Right lobe of liver (tissue), 4 donors: ENCODE measurements at regions not wholly inside any gene's neighbourhood (a gene's known extent, or its start where the extent isn't known, plus 50 kb on each side); places are given as distances from the start of the nearest gene placed in this dataset.

Experiments
- POLR2A ChIP-seq: fragments of 450-650 bp; IDR thresholded peaks from one replicate; pipeline ENCODE4 v1.6.1; 2017; ENCODE audit warnings: antibody characterized with exemption, mild to moderate bottlenecking
- TF ChIP-seq, protein P1 (sequence below), 4 donors: fragments of 200-600 bp in 3 of 4; fragments of 450-650 bp in 1 of 4; IDR thresholded peaks; one replicate each; pipeline versions ENCODE4 v1.5.1 to v1.8.0; 2016 to 2022; ENCODE audit warnings: antibody characterized with exemption in 4 of 4, mild to moderate bottlenecking in 2 of 4
- donor health status: DM: no; HTN: no; CAD: no.
- donor health status: DM: no; HTN: no; CAD: no.
- donor health status: DM: no; HTN: yes; CAD: no.

DNA sequence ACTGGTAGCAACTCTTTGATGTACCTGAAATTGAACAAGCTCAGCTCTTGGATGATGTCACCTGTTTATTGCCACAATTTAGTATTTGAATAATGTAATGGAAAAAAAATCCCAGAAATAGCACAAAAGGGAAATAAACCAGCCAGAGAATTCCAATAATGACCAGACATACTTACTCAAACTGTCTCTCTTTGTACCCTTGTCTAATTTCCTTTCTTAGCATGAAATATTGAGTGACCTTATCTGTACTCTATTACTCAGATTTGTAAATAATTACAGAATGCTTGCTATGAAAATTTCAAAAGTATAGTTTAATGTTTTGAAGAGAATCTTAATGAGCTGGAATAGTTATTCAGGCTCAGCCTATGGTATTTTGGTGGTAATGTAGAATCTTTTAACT lies 555.4 kb upstream of the SGO1 start:
- TF ChIP-seq, protein P1, sequence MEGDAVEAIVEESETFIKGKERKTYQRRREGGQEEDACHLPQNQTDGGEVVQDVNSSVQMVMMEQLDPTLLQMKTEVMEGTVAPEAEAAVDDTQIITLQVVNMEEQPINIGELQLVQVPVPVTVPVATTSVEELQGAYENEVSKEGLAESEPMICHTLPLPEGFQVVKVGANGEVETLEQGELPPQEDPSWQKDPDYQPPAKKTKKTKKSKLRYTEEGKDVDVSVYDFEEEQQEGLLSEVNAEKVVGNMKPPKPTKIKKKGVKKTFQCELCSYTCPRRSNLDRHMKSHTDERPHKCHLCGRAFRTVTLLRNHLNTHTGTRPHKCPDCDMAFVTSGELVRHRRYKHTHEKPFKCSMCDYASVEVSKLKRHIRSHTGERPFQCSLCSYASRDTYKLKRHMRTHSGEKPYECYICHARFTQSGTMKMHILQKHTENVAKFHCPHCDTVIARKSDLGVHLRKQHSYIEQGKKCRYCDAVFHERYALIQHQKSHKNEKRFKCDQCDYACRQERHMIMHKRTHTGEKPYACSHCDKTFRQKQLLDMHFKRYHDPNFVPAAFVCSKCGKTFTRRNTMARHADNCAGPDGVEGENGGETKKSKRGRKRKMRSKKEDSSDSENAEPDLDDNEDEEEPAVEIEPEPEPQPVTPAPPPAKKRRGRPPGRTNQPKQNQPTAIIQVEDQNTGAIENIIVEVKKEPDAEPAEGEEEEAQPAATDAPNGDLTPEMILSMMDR (IDR thresholded peaks at IDR 0.05) = no peak
- no peak for TF ChIP-seq POLR2A
